Osteoblast (primary cell): ENCODE measurements at regions not wholly inside any gene's neighbourhood (a gene's known extent, or its start where the extent isn't known, plus 50 kb on each side); places are given as distances from the start of the nearest gene placed in this dataset.

Experiments used
- DNase-seq: peaks from one replicate; pipeline ENCODE4 v3.0.0; 2011; ENCODE audit warnings: low spot score, mixed read lengths; ENCODE audit not compliant: insufficient read length; ENCODE audit errors: missing footprints
- H2AFZ ChIP-seq: 2 replicates; pipeline ENCODE4 v1.6.0; 2011; ENCODE audit warnings: mild to moderate bottlenecking, low read length
- H3K27ac ChIP-seq: 2 replicates; pipeline ENCODE4 v1.5.1; 2011; ENCODE audit warnings: mild to moderate bottlenecking, low read depth, low read length, moderate library complexity
- H3K27me3 ChIP-seq: 2 replicates; pipeline ENCODE4 v1.6.0; 2012; ENCODE audit warnings: mild to moderate bottlenecking, control low read depth, inconsistent platforms, low read length, moderate library complexity; ENCODE audit not compliant: insufficient read depth
- H3K36me3 ChIP-seq: 2 replicates; pipeline ENCODE4 v1.5.1; 2011; ENCODE audit warnings: mild to moderate bottlenecking, low read length, control low read depth, moderate library complexity; ENCODE audit not compliant: insufficient read depth
- H3K4me1 ChIP-seq: 2 replicates; pipeline ENCODE4 v1.5.1; 2011; ENCODE audit warnings: mild to moderate bottlenecking, low read length, control low read depth, moderate library complexity; ENCODE audit not compliant: insufficient read depth
- H3K4me2 ChIP-seq: 2 replicates; pipeline ENCODE4 v1.6.0; 2011; ENCODE audit warnings: mild to moderate bottlenecking, low read length; ENCODE audit not compliant: insufficient read depth
- H3K4me3 ChIP-seq: fragments of 200-600 bp; sonication (generic); 3 replicates; pipeline ENCODE4 v1.5.1; 2012; ENCODE audit warnings: mild to moderate bottlenecking, low read length, inconsistent platforms; ENCODE audit not compliant: insufficient read depth
- H3K79me2 ChIP-seq: 2 replicates; pipeline ENCODE4 v1.6.0; 2012; ENCODE audit warnings: mild to moderate bottlenecking, low read length, control low read depth, inconsistent platforms; ENCODE audit not compliant: insufficient read depth
- H3K9me3 ChIP-seq: 2 replicates; pipeline ENCODE4 v1.5.1; 2011; ENCODE audit warnings: low read depth, low read length, control low read depth
- H4K20me1 ChIP-seq: 2 replicates; pipeline ENCODE4 v1.6.0; 2012; ENCODE audit warnings: mild to moderate bottlenecking, low read length, control low read depth; ENCODE audit not compliant: insufficient read depth
- CTCF ChIP-seq: IDR thresholded peaks from 2 replicates; pipeline ENCODE4 v1.5.1; 2011; ENCODE audit warnings: mild to moderate bottlenecking, low read depth, low read length, moderate library complexity; ENCODE audit errors: extremely low read depth

GRCh38 chr13:86870444-86870843, 800.7 kb upstream of the SLITRK5 start:
- no peak for DNase-seq
- Histone ChIP-seq H3K4me2 (no peak overlapping the region), H3K79me2 (no peaks in the 10 kb centered on the region), H4K20me1 (no peaks in the 10 kb centered on the region), H3K27ac (no peak overlapping the region), H3K9me3 (no peaks in the 10 kb centered on the region), H3K4me1 (no peaks in the 10 kb centered on the region), H3K27me3 (no peaks in the 10 kb centered on the region), H2AFZ (no peak overlapping the region), H3K4me3 (no peak overlapping the region), H3K36me3 (no peaks in the 10 kb centered on the region)
- peak; percentile 32 for TF ChIP-seq CTCF

GRCh38 chr13:86877441-86877840, 793.7 kb upstream of the SLITRK5 start:
- Histone ChIP-seq H3K27me3 (no peaks in the 10 kb centered on the region), H3K9me3 (no peaks in the 10 kb centered on the region), H4K20me1 (no peaks in the 10 kb centered on the region), H2AFZ (no peak overlapping the region), H3K36me3 (no peaks in the 10 kb centered on the region), H3K4me3 (no peak overlapping the region), H3K27ac (no peak overlapping the region), H3K79me2 (no peaks in the 10 kb centered on the region), H3K4me1 (no peaks in the 10 kb centered on the region), H3K4me2 (no peak overlapping the region)
- no peak for TF ChIP-seq CTCF
- DNase-seq: no peak

- TF ChIP-seq CTCF: no peak
- Histone ChIP-seq H3K36me3 (no peaks in the 10 kb centered on the region), H2AFZ (no peak overlapping the region), H3K27me3 (no peaks in the 10 kb centered on the region), H4K20me1 (no peaks in the 10 kb centered on the region), H3K4me2 (no peak overlapping the region), H3K9me3 (no peaks in the 10 kb centered on the region), H3K27ac (no peak overlapping the region), H3K79me2 (no peaks in the 10 kb centered on the region), H3K4me1 (no peaks in the 10 kb centered on the region), H3K4me3 (no peak overlapping the region)
- no peak for DNase-seq
These were observed 792.4 kb upstream of the SLITRK5 start for GRCh38 chr13:86878781-86879180.

GRCh38 chr13:86881390-86881789, 789.8 kb upstream of the SLITRK5 start:
- no peak overlapping the region for H3K4me3 ChIP-seq
- no peaks in the 10 kb centered on the region for H3K4me1 ChIP-seq
- no peak overlapping the region for H3K4me2 ChIP-seq
- no peaks in the 10 kb centered on the region for H3K36me3 ChIP-seq
- no peaks in the 10 kb centered on the region for H3K9me3 ChIP-seq
- no peak for TF ChIP-seq CTCF
- no peaks in the 10 kb centered on the region for H4K20me1 ChIP-seq
- no peak overlapping the region for H3K27ac ChIP-seq
- no peaks in the 10 kb centered on the region for H3K27me3 ChIP-seq
- H2AFZ ChIP-seq: no peak overlapping the region
- no peaks in the 10 kb centered on the region for H3K79me2 ChIP-seq
- no peak for DNase-seq
